ENCODE measurements at regions not wholly inside any gene's neighbourhood (a gene's known extent, or its start where the extent isn't known, plus 50 kb on each side); places are given as distances from the start of the nearest gene placed in this dataset.
A peak's percentile ranks its signal among the peaks of the same experiment; 100 is the strongest.
"Not testable (repeated sequence)": the region's sequence is repeated elsewhere in the genome, so short reads cannot be mapped to it uniquely, and the experiment has no call there.

- DNase-seq (ENCODE audit: low spot score) = no peak
Observed at GRCh38 chr12:105658389-105658788, 327.9 kb downstream of the C12orf75 start.

GRCh38 chr12:105659355-105660075, 329.0 kb downstream of the C12orf75 start:
- DNase-seq (ENCODE audit: low spot score) = peak; percentile 8

- not testable (repeated sequence) for DNase-seq (ENCODE audit: low spot score)
Observed at GRCh38 chr12:105664765-105665164, 334.3 kb downstream of the C12orf75 start.

- no peak for DNase-seq (ENCODE audit: low spot score)
Observed at GRCh38 chr12:105665366-105665765, 334.9 kb downstream of the C12orf75 start.

- no peak for DNase-seq (ENCODE audit: low spot score)
Observed at GRCh38 chr12:105667973-105668743, 337.7 kb downstream of the C12orf75 start.

- no peak for DNase-seq (ENCODE audit: low spot score)
Observed at GRCh38 chr12:105670672-105671071, 340.2 kb downstream of the C12orf75 start.

- DNase-seq (ENCODE audit: low spot score) = no peak
Observed at GRCh38 chr12:105671720-105672119, 341.2 kb downstream of the C12orf75 start.

- DNase-seq (ENCODE audit: low spot score) = no peak
Observed at GRCh38 chr12:105672121-105672975, 341.9 kb downstream of the C12orf75 start.

GRCh38 chr12:105674871-105675699, 344.6 kb downstream of the C12orf75 start:
- DNase-seq (ENCODE audit: low spot score) = no peak

GRCh38 chr12:105676694-105677093, 346.2 kb downstream of the C12orf75 start:
- no peak for DNase-seq (ENCODE audit: low spot score)

GRCh38 chr12:105677672-105678071, 347.2 kb downstream of the C12orf75 start:
- DNase-seq (ENCODE audit: low spot score) = no peak

- DNase-seq (ENCODE audit: low spot score) = no peak
Observed at GRCh38 chr12:105679982-105680381, 349.5 kb downstream of the C12orf75 start.

GRCh38 chr12:105681341-105681740, 350.9 kb downstream of the C12orf75 start:
- no peak for DNase-seq (ENCODE audit: low spot score)

GRCh38 chr12:105682821-105683220, 352.3 kb downstream of the C12orf75 start:
- not testable (repeated sequence) for DNase-seq (ENCODE audit: low spot score)

GRCh38 chr12:105683836-105684235, 353.3 kb downstream of the C12orf75 start:
- DNase-seq (ENCODE audit: low spot score) = not testable (repeated sequence)

GRCh38 chr12:105698075-105698474, 367.6 kb downstream of the C12orf75 start:
- no peak for DNase-seq (ENCODE audit: low spot score)

- DNase-seq (ENCODE audit: low spot score) = no peak
Observed at GRCh38 chr12:105699209-105699608, 368.7 kb downstream of the C12orf75 start.

GRCh38 chr12:105704787-105705186, 374.3 kb downstream of the C12orf75 start:
- no peak for DNase-seq (ENCODE audit: low spot score)

- DNase-seq (ENCODE audit: low spot score) = no peak
Observed at GRCh38 chr12:105705235-105705634, 374.7 kb downstream of the C12orf75 start.

GRCh38 chr12:105705765-105706164, 375.3 kb downstream of the C12orf75 start:
- DNase-seq (ENCODE audit: low spot score) = peak; percentile 43

- DNase-seq (ENCODE audit: low spot score) = no peak
Observed at GRCh38 chr12:105706321-105706972, 376.0 kb downstream of the C12orf75 start.

Data from COLO829 (cell line).